Activated CD4-positive, alpha-beta T cell treated with anti-CD3 and anti-CD28 coated beads for 48 hours (primary cell): ENCODE measurements at regions not wholly inside any gene's neighbourhood (a gene's known extent, or its start where the extent isn't known, plus 50 kb on each side); places are given as distances from the start of the nearest gene placed in this dataset.
"Not testable (repeated sequence)": the region's sequence is repeated elsewhere in the genome, so short reads cannot be mapped to it uniquely, and the experiment has no call there.

Experiments used
- DNase-seq: peaks from one replicate; pipeline ENCODE4 v3.0.0-alpha.2; 2020

GRCh38 chr2:183825710-183826109 lies 701.5 kb downstream of the NUP35 start:
- DNase-seq, result no peak

- DNase-seq, result no peak
Observed at GRCh38 chr2:183829931-183830330, 705.7 kb downstream of the NUP35 start.

GRCh38 chr2:183837157-183837556 lies 712.9 kb downstream of the NUP35 start:
- DNase-seq, result no peak

GRCh38 chr2:183838295-183838694 lies 714.1 kb downstream of the NUP35 start:
- DNase-seq, result no peak

GRCh38 chr2:183840061-183840584 lies 715.9 kb downstream of the NUP35 start:
- no peak for DNase-seq

- DNase-seq, result not testable (repeated sequence)
Observed at GRCh38 chr2:183849826-183850225, 725.6 kb downstream of the NUP35 start.

GRCh38 chr2:183859129-183859528 lies 734.9 kb downstream of the NUP35 start:
- no peak for DNase-seq

- DNase-seq, result no peak
Observed at GRCh38 chr2:183866666-183867065, 731.7 kb upstream of the ZNF804A start.

GRCh38 chr2:183867206-183867605 lies 731.1 kb upstream of the ZNF804A start:
- no peak for DNase-seq

- DNase-seq, result no peak
Observed at GRCh38 chr2:183868153-183868552, 730.2 kb upstream of the ZNF804A start.

- DNase-seq, result no peak
Observed at GRCh38 chr2:183868707-183869106, 729.6 kb upstream of the ZNF804A start.

- DNase-seq, result no peak
Observed at GRCh38 chr2:183872131-183872530, 726.2 kb upstream of the ZNF804A start.

GRCh38 chr2:183881978-183882377 lies 716.4 kb upstream of the ZNF804A start:
- no peak for DNase-seq

GRCh38 chr2:183892315-183892941 lies 705.9 kb upstream of the ZNF804A start:
- DNase-seq, result no peak

- no peak for DNase-seq
Observed at GRCh38 chr2:183898641-183899040, 699.7 kb upstream of the ZNF804A start.

GRCh38 chr2:183901931-183902330 lies 696.4 kb upstream of the ZNF804A start:
- DNase-seq, result no peak

GRCh38 chr2:183903026-183903425 lies 695.3 kb upstream of the ZNF804A start:
- DNase-seq, result no peak

- not testable (repeated sequence) for DNase-seq
Observed at GRCh38 chr2:183916041-183916440, 682.3 kb upstream of the ZNF804A start.

- DNase-seq, result no peak
Observed at GRCh38 chr2:183919167-183919566, 679.2 kb upstream of the ZNF804A start.

GRCh38 chr2:183919926-183920325 lies 678.4 kb upstream of the ZNF804A start:
- DNase-seq, result no peak

- DNase-seq, result no peak
Observed at GRCh38 chr2:183925281-183925680, 673.0 kb upstream of the ZNF804A start.

GRCh38 chr2:183926433-183926832 lies 671.9 kb upstream of the ZNF804A start:
- DNase-seq, result no peak

GRCh38 chr2:183927406-183928325 lies 670.7 kb upstream of the ZNF804A start:
- no peak for DNase-seq

GRCh38 chr2:183935005-183935404 lies 663.3 kb upstream of the ZNF804A start:
- no peak for DNase-seq
